Left colon (tissue), 2 donors: ENCODE measurements at regions not wholly inside any gene's neighbourhood (a gene's known extent, or its start where the extent isn't known, plus 50 kb on each side); places are given as distances from the start of the nearest gene placed in this dataset.
"Not testable (repeated sequence)": the region's sequence is repeated elsewhere in the genome, so short reads cannot be mapped to it uniquely, and the experiment has no call there.

Source experiments
- ATAC-seq: fragments of 200-7000 bp; cut with Tn5 transposase; one replicate; pipeline ENCODE4 v1.9.1; 2020; ENCODE audit warnings: mild to moderate bottlenecking, moderate library complexity
- DNase-seq, 2 donors: peaks; one replicate each; pipeline ENCODE4 v3.0.0-alpha.2; 2020
- intact Hi-C, 2 donors: fragments of 100-400 bp; cut with DNase I in 1 of 2; cut with micrococcal nuclease in 1 of 2; formaldehyde crosslinking; loops; one replicate each; pipeline versions ENCODE4 v1.11.2 to v1.14.0; 2022; cut with DNase I, micrococcal nuclease
- donor health status: DM: no; HTN: no; CAD: no.
- donor health status: DM: yes; HTN: yes; CAD: no.

- intact Hi-C loops: not testable (repeated sequence)
- ATAC-seq (peak; percentile 84), DNase-seq (peak; percentile 64 to 82)
Observed at GRCh38 chr9:39809401-39810226, 454.1 kb downstream of the SPATA31A1 start.

DNA sequence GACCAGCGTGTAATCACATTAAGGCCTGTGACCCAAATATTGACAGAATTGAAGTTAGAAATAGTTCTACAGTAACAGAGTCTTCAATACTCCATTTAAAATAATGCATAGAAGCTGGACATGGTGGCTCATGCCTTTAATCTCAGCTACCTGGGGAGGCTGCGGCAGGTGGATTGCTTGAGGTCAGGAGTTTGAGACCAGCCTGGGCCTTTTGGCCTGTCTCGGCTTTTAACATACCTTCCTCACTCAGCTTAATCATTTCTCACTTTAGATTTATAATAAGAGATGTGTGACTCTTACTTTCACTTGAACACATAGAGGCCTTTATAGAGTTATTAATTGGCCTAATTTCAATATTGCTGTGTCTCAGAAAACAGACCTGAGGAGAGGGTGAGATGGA lies 454.9 kb downstream of the SPATA31A1 start:
- ATAC-seq, intact Hi-C loops: not testable (repeated sequence)
- peak in 1 of 2 donors; percentile 5 for DNase-seq

- DNase-seq, ATAC-seq, intact Hi-C loops: not testable (repeated sequence)
Observed at GRCh38 chr9:39811615-39812014, 456.1 kb downstream of the SPATA31A1 start.

DNA sequence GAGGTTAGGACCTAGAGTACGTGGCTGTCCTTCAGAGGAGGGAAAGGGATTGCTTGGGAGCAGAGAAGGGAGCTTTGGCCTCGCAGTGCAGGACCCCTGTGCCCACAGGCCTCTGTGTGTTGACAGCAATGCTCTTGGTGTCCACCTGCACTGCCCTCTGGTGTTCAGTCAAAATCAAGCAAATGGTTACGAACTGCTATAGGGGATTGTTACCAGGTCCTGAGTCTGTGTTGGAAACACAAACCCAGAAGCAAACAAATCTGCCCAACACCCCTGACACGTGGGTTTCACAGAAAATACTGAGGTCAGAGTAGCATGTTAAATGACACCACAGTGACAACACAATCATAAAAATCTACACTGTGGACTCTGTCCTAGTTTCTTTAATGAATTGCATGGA lies 473.0 kb downstream of the SPATA31A1 start:
- DNase-seq, intact Hi-C loops, ATAC-seq: not testable (repeated sequence)
